Epithelial cell of proximal tubule (primary cell): ENCODE measurements at regions not wholly inside any gene's neighbourhood (a gene's known extent, or its start where the extent isn't known, plus 50 kb on each side); places are given as distances from the start of the nearest gene placed in this dataset.

Source experiments
- DNase-seq: peaks from one replicate; pipeline ENCODE4 v3.0.0-alpha.2; 2011; ENCODE audit warnings: low read depth
- H3K4me3 ChIP-seq: 2 replicates; pipeline ENCODE4 v1.5.1; 2011; ENCODE audit warnings: low read depth, mild to moderate bottlenecking, low read length
- TF ChIP-seq, protein P1 (sequence below): conservative IDR thresholded peaks from 2 replicates; pipeline ENCODE4 v1.5.1; 2012; ENCODE audit warnings: low read depth, mild to moderate bottlenecking, low read length

DNA sequence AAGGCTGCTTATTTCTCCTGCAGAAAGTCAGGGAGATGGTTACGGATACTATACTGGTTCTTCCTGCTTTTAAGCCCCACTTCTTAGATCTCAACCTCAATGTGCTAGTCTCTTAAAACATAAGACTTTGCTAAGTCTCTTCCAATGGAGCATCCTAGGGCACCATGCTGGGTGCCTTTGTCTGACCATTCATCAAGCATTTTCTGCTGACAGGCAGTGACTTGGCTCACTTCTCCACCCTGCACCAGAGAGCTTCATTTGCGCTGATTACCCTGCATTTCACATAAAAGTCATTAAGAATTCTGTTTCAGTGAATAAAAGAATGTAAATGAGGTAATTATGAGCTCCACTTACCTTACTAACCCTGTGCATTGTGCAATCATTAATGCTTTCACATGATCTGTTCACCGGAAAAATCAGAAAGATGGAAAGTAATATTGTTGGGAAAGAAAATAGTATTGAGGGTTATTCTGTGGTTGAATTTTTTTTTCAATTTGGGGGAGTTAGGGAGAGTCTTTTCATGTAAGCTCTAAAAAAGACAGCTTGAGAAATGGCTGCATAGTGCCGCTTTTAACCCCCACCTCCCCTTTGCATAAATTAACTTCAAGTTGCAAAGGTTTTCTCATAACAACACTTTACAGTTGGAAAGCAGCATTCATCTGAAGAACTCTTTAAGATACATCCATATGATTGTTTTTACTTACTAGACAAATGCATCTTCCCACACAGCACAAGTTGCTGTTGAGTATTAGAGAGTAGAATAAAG is 677.3 kb upstream of the KIRREL3 start:
- no peak overlapping the region for H3K4me3 ChIP-seq
- TF ChIP-seq, protein P1, sequence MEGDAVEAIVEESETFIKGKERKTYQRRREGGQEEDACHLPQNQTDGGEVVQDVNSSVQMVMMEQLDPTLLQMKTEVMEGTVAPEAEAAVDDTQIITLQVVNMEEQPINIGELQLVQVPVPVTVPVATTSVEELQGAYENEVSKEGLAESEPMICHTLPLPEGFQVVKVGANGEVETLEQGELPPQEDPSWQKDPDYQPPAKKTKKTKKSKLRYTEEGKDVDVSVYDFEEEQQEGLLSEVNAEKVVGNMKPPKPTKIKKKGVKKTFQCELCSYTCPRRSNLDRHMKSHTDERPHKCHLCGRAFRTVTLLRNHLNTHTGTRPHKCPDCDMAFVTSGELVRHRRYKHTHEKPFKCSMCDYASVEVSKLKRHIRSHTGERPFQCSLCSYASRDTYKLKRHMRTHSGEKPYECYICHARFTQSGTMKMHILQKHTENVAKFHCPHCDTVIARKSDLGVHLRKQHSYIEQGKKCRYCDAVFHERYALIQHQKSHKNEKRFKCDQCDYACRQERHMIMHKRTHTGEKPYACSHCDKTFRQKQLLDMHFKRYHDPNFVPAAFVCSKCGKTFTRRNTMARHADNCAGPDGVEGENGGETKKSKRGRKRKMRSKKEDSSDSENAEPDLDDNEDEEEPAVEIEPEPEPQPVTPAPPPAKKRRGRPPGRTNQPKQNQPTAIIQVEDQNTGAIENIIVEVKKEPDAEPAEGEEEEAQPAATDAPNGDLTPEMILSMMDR: no peak
- no peak for DNase-seq

DNA sequence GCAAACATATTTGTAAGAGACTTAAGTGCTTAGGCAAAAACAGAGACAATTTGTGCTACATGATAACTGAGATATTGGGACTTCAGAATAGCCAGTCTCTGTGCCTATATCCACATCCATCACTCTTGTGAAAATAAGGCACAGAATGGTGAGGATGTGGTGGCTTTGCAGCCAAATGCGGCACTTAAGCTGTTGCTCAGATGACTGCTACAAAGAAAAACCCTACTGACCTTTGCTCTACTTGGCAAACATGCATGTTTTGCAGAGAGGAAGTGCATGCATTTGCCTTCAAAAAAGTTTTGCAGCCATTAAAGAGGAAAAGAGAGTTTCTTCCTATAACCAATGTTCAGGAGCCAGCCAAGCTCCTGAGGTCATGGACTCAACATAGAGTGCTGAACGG is 675.0 kb upstream of the KIRREL3 start:
- TF ChIP-seq, protein P1: no peak
- H3K4me3 ChIP-seq: no peak overlapping the region
- DNase-seq: no peak

DNA sequence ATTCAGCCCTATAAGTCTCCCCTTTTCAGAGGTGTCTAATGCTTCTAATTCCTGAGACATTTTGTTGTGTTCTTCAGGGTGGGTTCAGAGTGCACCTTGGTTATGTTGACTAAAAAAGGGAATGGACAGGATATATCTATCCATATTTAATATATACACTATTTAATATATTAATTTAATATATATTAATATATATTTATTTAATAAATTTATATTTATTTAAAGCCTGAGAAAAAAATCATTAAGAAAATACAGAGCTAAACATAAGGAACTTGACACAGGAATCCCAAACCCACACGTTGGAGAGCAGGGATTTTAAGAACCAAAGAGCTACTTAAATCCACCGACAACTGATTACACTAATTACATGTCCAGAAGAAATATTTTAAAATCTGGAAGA is 674.2 kb upstream of the KIRREL3 start:
- no peak for DNase-seq

DNA sequence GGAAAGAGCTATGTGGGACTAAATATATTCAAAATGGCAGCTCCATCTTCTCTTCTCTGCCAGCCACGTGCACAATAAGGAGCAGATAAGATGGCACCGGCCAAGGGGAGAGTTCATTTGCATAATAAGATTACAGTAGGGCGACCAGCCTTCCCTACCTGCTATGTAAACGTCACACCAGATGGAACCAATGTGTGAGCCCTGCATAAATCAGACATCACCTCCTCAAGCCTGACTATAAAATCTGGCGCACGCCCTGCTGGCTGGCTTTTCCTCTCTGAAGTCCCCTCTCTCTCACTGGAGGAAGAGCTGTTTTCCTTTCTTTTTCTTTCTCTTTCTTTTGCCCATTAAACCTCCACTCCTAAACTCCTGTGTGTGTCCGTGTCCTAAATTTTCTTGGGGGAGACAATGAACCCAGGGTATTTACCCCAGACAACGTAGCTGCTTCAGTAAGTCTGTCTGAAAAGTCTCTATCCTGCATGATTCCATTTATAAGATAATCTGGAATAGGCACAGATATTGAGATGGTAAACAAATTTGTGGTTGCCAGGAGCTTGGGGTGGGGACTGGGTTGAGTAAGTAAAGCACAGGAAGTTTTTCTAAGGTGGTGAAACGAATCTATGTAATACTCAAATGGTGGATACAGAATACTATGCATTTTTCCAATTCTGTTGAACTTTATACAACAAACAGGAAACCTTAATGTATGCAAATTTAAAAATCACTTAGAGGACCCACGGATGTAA is 670.0 kb upstream of the KIRREL3 start:
- no peak overlapping the region for H3K4me3 ChIP-seq
- TF ChIP-seq, protein P1: no peak
- DNase-seq: no peak

More for the DNA sequence above, 674.2 kb upstream of the KIRREL3 start:
- H3K4me3 ChIP-seq: no peak overlapping the region
- TF ChIP-seq, protein P1: no peak

DNA sequence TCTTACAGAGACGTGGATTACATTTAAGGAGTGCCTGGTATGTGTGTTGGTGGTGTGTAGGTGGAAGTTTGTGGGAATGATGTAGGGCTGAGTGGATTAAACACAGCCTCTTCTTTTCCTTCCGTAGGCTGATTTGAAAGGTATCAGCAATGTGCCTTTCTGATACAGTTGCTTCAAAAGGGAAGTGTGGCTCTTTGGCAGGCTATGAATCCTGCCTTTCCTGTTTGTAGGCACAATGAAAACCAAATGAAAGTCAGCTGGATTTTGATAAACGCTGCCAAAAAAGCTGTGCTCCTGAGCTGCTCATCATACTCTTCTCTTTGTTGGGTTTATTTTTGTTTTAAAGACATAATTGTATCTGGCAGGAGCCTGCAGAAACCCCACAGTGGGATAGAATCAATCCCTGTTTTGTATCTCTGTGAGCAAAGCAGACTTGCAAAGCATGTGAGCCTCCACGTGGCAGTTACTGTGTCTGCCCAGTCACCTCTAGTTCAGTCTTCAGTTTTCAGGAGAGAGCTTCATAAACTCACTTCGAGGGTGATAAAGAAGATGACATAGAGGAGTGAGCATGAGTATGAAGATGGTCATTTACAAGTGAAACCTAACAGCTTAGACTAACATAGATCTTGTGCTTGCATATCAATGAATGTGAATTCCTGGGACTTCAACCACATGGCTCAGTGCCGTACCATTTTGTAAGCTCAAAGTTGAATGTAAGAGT is 655.7 kb upstream of the KIRREL3 start:
- TF ChIP-seq, protein P1: no peak
- DNase-seq: no peak
- no peak overlapping the region for H3K4me3 ChIP-seq

DNA sequence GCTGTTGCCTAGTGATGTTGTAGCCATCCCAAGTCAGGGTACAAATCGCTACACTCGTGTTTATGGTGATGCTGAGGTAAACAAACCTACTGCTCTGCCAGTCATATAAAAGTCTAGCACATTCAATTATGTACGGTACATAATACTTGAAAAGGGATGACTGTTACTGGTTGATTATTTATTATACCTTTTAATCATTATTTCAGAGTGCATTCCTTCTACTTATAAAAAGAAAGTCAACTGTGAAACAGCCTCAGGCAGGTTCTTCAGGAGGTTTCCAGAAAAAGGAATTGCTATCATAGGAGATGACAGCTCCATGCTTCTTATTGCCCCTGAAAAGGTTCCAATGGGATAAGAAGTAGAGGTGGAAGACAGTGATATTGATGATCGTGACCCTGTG is 652.5 kb upstream of the KIRREL3 start:
- no peak overlapping the region for H3K4me3 ChIP-seq
- TF ChIP-seq, protein P1: no peak
- peak; percentile 18 for DNase-seq
